Tibial artery (tissue), 4 donors: ENCODE measurements at regions not wholly inside any gene's neighbourhood (a gene's known extent, or its start where the extent isn't known, plus 50 kb on each side); places are given as distances from the start of the nearest gene placed in this dataset.

Experiments
- DNase-seq, 2 donors: peaks; one replicate each; pipeline ENCODE4 v3.0.0-alpha.2; 2019
- H3K27ac ChIP-seq, 2 donors: fragments of 200-600 bp; sonication (generic) in 1 of 2; 1 replicate in 1 of 2; 2 replicates in 1 of 2; pipeline ENCODE4 v1.5.1; 2018 to 2019; ENCODE audit warnings: mild to moderate bottlenecking in 1 of 2
- H3K27me3 ChIP-seq, 2 donors: fragments of 200-600 bp; sonication (generic) in 1 of 2; one replicate each; pipeline versions ENCODE4 v1.5.1 to v1.6.0; 2016 to 2019
- H3K36me3 ChIP-seq, 3 donors: fragments of 200-600 bp; sonication (generic) in 2 of 3; one replicate each; pipeline ENCODE4 v1.5.1; 2016 to 2019; ENCODE audit warnings: mild to moderate bottlenecking in 2 of 3
- H3K4me1 ChIP-seq, 4 donors: fragments of 200-600 bp; sonication (generic) in 2 of 4; 1 replicate in 3 of 4; 2 replicates in 1 of 4; pipeline ENCODE4 v1.5.1; 2016 to 2019
- H3K4me3 ChIP-seq, 2 donors: fragments of 200-600 bp; sonication (generic) in 1 of 2; 1 replicate in 1 of 2; 2 replicates in 1 of 2; pipeline ENCODE4 v1.5.1; 2018 to 2019; ENCODE audit warnings: mild to moderate bottlenecking in 2 of 2
- H3K9me3 ChIP-seq, 3 donors: fragments of 200-600 bp; sonication (generic) in 1 of 3; one replicate each; pipeline ENCODE4 v1.5.1; 2016 to 2019
- intact Hi-C: fragments of 100-400 bp; cut with DNase I; formaldehyde crosslinking; loops from one replicate; pipeline ENCODE4 v1.15.0; 2023; ENCODE audit warnings: low total_unique reads
- TF ChIP-seq, protein P1 (sequence below), 2 experiments: fragments of 200-600 bp in 1 of 2; fragments of 450-650 bp in 1 of 2; IDR thresholded peaks; one replicate each; pipeline ENCODE4 v1.5.1; 2017 to 2019; ENCODE audit warnings: antibody characterized with exemption in 2 of 2, mild to moderate bottlenecking in 1 of 2, moderate library complexity in 1 of 2

DNA sequence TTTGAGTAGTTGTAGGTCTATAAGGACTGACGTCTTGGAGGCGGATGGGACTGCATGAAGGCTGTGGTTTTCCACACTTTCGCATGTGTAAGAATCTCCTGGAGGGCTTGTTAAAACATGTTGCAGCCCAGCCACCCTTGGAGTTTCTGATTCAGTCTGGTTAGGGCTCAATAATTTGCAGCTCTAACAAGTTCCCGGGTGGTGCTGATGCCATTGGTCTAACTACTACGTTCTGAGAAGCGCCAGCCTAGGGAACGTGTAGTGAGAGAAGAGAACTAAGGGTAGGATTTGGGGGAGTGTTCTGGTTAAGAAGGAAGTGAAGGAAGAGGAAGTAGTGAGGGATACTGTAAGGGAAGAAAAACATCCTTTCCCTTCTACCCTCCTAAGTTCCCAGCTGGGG, 138.9 kb downstream of the LARP7 start:
- TF ChIP-seq, protein P1, sequence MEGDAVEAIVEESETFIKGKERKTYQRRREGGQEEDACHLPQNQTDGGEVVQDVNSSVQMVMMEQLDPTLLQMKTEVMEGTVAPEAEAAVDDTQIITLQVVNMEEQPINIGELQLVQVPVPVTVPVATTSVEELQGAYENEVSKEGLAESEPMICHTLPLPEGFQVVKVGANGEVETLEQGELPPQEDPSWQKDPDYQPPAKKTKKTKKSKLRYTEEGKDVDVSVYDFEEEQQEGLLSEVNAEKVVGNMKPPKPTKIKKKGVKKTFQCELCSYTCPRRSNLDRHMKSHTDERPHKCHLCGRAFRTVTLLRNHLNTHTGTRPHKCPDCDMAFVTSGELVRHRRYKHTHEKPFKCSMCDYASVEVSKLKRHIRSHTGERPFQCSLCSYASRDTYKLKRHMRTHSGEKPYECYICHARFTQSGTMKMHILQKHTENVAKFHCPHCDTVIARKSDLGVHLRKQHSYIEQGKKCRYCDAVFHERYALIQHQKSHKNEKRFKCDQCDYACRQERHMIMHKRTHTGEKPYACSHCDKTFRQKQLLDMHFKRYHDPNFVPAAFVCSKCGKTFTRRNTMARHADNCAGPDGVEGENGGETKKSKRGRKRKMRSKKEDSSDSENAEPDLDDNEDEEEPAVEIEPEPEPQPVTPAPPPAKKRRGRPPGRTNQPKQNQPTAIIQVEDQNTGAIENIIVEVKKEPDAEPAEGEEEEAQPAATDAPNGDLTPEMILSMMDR (IDR thresholded peaks at IDR 0.05), result no peak
- Histone ChIP-seq H3K27me3 (no peaks in the 10 kb centered on the region), H3K4me3 (no peak overlapping the region), H3K27ac (no peak overlapping the region), H3K4me1 (no peaks in the 10 kb centered on the region), H3K36me3 (no peaks in the 10 kb centered on the region), H3K9me3 (no peaks in the 10 kb centered on the region)
- no peak for DNase-seq
- intact Hi-C loops, result no loop called here

DNA sequence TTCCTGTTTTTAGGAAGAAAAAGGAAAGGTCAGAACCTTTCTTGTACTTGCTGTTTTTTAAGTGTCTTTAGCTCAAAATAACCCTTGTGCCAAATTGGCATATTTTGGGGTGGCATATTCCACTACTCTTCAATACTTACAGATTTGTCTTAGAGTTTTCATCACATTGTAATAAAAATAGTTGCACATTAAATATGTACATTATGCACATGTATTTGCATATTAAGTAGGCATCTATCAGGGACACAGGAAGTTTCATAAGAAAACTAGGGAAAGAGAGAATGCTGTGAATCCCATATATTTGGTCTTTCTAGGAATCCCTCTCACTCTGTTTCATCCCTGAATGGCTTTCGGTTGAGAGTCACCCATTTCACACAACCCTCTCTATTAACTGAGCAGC, 139.6 kb downstream of the LARP7 start:
- Histone ChIP-seq H3K36me3 (no peaks in the 10 kb centered on the region), H3K4me1 (no peaks in the 10 kb centered on the region), H3K4me3 (no peak overlapping the region), H3K9me3 (no peaks in the 10 kb centered on the region), H3K27ac (no peak overlapping the region), H3K27me3 (no peaks in the 10 kb centered on the region)
- no peak for DNase-seq
- TF ChIP-seq, protein P1 (IDR thresholded peaks at IDR 0.05), result no peak
- intact Hi-C loops, result no loop called here

DNA sequence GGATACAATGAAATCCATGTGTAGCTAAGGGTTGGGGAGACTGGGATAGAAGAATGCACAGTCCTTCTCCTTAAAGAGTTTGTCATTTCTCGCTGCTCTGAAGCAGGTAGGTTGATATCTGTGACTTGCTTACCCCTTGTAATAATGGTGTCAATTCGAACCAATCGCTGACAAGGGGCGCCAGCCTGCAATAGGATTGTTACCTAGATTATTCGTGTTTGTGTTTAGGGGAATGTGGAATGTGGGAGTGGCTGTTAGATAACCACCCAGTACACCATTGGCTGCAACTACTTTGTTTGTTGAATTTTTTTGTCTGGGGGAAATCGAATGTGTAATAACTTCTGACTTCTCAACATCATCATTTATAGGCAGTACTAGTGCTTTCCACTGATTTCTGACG, 141.6 kb downstream of the LARP7 start:
- TF ChIP-seq, protein P1 (IDR thresholded peaks at IDR 0.05), result no peak
- intact Hi-C loops, result no loop called here
- Histone ChIP-seq H3K27me3 (no peaks in the 10 kb centered on the region), H3K4me1 (no peaks in the 10 kb centered on the region), H3K36me3 (no peaks in the 10 kb centered on the region), H3K9me3 (no peaks in the 10 kb centered on the region), H3K4me3 (no peak overlapping the region), H3K27ac (no peak overlapping the region)
- no peak for DNase-seq

DNA sequence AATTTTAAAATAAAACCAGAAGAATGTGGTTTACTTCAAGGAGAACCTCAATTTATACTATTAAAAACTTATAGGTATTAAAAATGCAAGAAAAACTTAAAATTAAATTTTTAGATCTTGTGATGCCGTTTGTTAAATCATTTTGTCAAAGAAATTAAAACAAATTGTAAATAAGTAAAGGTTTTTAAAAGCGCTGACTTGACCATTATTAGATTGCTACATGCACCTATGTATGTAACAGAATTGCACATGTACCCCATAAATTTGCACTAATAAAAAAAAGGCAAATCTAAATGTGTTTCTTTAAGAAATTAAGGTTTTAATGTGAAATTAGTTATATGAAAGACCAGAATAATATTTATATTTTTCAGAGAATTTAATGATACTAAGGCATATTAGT, 156.1 kb downstream of the LARP7 start:
- TF ChIP-seq, protein P1 (IDR thresholded peaks at IDR 0.05), result no peak
- DNase-seq, result no peak
- intact Hi-C loops, result no loop called here
- Histone ChIP-seq H3K27ac (no peak overlapping the region), H3K4me3 (no peak overlapping the region), H3K4me1 (no peaks in the 10 kb centered on the region), H3K36me3 (no peaks in the 10 kb centered on the region), H3K9me3 (no peaks in the 10 kb centered on the region), H3K27me3 (no peaks in the 10 kb centered on the region)

DNA sequence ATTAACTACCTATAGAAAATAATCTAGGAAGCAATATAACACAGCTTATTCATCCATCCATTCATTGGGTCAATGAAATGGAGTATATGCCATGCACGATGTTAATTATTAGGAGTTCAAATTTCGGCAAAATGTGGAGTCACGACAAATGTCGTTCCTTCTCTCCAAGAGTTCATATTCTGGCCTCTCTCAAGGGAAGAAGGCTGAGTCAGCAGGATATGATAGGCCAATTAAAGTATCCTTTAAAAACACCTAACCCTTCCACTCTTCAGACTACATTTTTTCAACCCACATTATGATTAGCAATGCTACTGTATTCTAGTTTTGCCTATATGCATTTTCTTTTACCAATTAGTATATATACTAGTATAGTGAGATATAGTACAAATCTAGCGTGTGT, 163.1 kb downstream of the LARP7 start:
- Histone ChIP-seq H3K27me3 (no peaks in the 10 kb centered on the region), H3K36me3 (no peaks in the 10 kb centered on the region), H3K27ac (no peak overlapping the region), H3K9me3 (no peaks in the 10 kb centered on the region), H3K4me3 (no peak overlapping the region), H3K4me1 (no peaks in the 10 kb centered on the region)
- TF ChIP-seq, protein P1 (IDR thresholded peaks at IDR 0.05), result no peak
- intact Hi-C loops, result no loop called here
- DNase-seq, result no peak

DNA sequence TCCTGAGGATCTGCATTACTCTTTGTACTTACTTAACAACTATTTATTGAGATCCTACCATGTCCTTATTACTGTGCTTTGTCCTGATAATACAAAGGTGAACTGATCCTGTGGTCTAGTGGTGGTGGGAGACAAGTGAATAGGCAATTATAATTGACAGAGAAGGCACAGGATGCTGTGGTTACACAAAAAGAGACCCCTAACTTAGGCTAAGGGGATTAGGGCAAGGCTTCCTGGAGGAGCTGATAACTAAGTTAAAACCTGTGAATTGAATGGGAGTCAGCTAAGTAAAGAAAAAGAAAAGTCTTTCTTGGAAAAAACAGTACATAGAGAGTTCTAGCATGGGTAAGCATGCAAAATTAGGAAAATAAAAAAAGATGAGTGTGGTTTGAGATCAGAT, 164.4 kb downstream of the LARP7 start:
- Histone ChIP-seq H3K27ac (no peak overlapping the region), H3K9me3 (no peaks in the 10 kb centered on the region), H3K36me3 (no peaks in the 10 kb centered on the region), H3K27me3 (no peaks in the 10 kb centered on the region), H3K4me3 (no peak overlapping the region), H3K4me1 (no peaks in the 10 kb centered on the region)
- TF ChIP-seq, protein P1 (IDR thresholded peaks at IDR 0.05), result no peak
- intact Hi-C loops, result no loop called here
- no peak for DNase-seq
